GM12892 (cell line): ENCODE measurements at regions not wholly inside any gene's neighbourhood (a gene's known extent, or its start where the extent isn't known, plus 50 kb on each side); places are given as distances from the start of the nearest gene placed in this dataset.

Source experiments
- POLR2A ChIP-seq: IDR thresholded peaks from 2 replicates; pipeline ENCODE4 v1.6.1; 2011; ENCODE audit warnings: low read depth, low read length, control low read depth
- POLR2AphosphoS5 ChIP-seq: IDR thresholded peaks from 2 replicates; pipeline ENCODE4 v1.6.1; 2011; ENCODE audit warnings: low read depth, low read length, control low read depth
- TAF1 ChIP-seq: IDR thresholded peaks from 2 replicates; pipeline ENCODE4 v1.6.1; 2011; ENCODE audit warnings: low read depth, mild to moderate bottlenecking, control low read depth, low read length, borderline replicate concordance

DNA sequence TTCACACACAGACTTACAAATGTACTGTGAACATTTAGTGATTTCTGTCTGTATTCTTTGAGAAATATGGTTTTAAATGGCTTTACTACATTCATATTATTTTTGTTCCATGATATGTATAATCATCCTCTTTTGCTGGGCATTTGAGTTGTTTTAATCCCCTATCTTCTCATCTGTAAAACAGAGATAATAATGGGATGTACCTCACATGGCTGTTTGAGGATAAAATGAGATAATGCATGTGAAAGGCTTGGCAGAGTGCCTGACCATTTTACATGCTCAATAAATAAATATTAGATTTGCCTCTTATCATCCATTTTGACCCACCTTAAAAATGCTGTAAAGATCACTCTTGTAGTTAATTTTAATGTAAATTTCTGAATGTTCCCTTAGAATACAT lies 197.2 kb downstream of the C1orf94 start:
- TF ChIP-seq POLR2A = no peak
- no peak for TF ChIP-seq POLR2AphosphoS5
- TF ChIP-seq TAF1 = no peak
